HCT116 (cell line): ENCODE measurements at regions not wholly inside any gene's neighbourhood (a gene's known extent, or its start where the extent isn't known, plus 50 kb on each side); places are given as distances from the start of the nearest gene placed in this dataset.

Source experiments
- ATAC-seq: fragments of 200-7000 bp; cut with Tn5 transposase; 2 replicates; pipeline ENCODE4 v1.9.1; 2020; ENCODE audit warnings: mild to moderate bottlenecking, moderate library complexity
- BruUV-seq: library from RNA; stranded (reverse); fragments of 400-500 nt; replicated peaks from 2 replicates; lab custom pipeline; 2021; lab: Mats Ljungman, UMichigan
- CTCF ChIA-PET: fragments of 300-600 bp; sonication (Branson Sonifier 250); formaldehyde crosslinking; loops from one replicate; lab custom pipeline; 2021; ENCODE audit warnings: antibody characterized with exemption; lab: Charles Lee
- POLR2A ChIA-PET: fragments of 300-600, 350-600 bp; sonication (Branson Sonifier 250); formaldehyde crosslinking; loops from one replicate; lab custom pipeline; 2021; ENCODE audit warnings: antibody characterized with exemption; lab: Charles Lee
- RAD21 ChIA-PET, 2 experiments: fragments of 300-600 bp; sonication (Branson Sonifier 250); formaldehyde crosslinking; loops; one replicate each; lab custom pipeline; 2023; ENCODE audit warnings: low total read pairs in 2 of 2; ENCODE audit not compliant: uncharacterized antibody in 2 of 2, unreplicated experiment in 2 of 2, low non-redundant PET in 1 of 2; lab: Charles Lee
- DNase-seq: peaks from one replicate; pipeline ENCODE4 v3.0.0-alpha.2; 2010; ENCODE audit warnings: low read depth, low spot score
- H2AFZ ChIP-seq: fragments of 200-600 bp; shearing (Covaris generic), sonication (generic); 2 replicates; pipeline ENCODE4 v1.6.1; 2017; ENCODE audit warnings: low read depth, mixed run types, mixed read lengths, antibody characterized with exemption, low read length; ENCODE audit not compliant: poor library complexity, severe bottlenecking
- H3K27ac ChIP-seq: 2 replicates; pipeline ENCODE4 v1.5.1; 2012; ENCODE audit warnings: low read depth, low read length
- H3K27me3 ChIP-seq: fragments of 200-600 bp; sonication (generic); 2 replicates; pipeline ENCODE4 v1.6.1; 2016; ENCODE audit warnings: mixed run types, low read length, mixed read lengths; ENCODE audit not compliant: insufficient read depth
- H3K36me3 ChIP-seq, 2 experiments: fragments of 200-500 bp in 1 of 2; fragments of 200-600 bp in 1 of 2; sonication (Bioruptor generic) in 1 of 2; sonication (generic) in 1 of 2; 2 replicates each; pipeline versions ENCODE4 v1.5.1 to v1.6.1; 2014 to 2016; ENCODE audit warnings: low read length in 2 of 2, inconsistent platforms in 1 of 2, mixed read lengths in 1 of 2, mixed run types in 1 of 2; ENCODE audit not compliant: insufficient read depth in 2 of 2, control insufficient read depth in 1 of 2
- H3K4me1 ChIP-seq, 2 experiments: fragments of 200-600 bp in 1 of 2; sonication (generic) in 1 of 2; 2 replicates each; pipeline versions ENCODE4 v1.5.1 to v1.6.1; 2012 to 2017; ENCODE audit warnings: low read length in 2 of 2, inconsistent platforms in 1 of 2, mild to moderate bottlenecking in 1 of 2, mixed read lengths in 1 of 2, mixed run types in 1 of 2, moderate library complexity in 1 of 2; ENCODE audit not compliant: insufficient read depth in 2 of 2, control insufficient read depth in 1 of 2
- H3K4me2 ChIP-seq: fragments of 200-600 bp; sonication (generic); 2 replicates; pipeline ENCODE4 v1.6.1; 2017; ENCODE audit warnings: mixed run types, low read length, mixed read lengths
- H3K4me3 ChIP-seq, 2 experiments: fragments of 200-600 bp in 1 of 2; sonication (generic) in 1 of 2; replicated peaks in 1 of 2; 2 replicates each; pipeline ENCODE4 v1.5.1; 2011 to 2016; ENCODE audit warnings: low read length in 2 of 2, control low read depth in 1 of 2, low read depth in 1 of 2, mild to moderate bottlenecking in 1 of 2, mixed read lengths in 1 of 2, mixed run types in 1 of 2
- H3K79me2 ChIP-seq: fragments of 200-600 bp; sonication (generic); 2 replicates; pipeline ENCODE4 v1.6.1; 2017; ENCODE audit warnings: mild to moderate bottlenecking, mixed run types, low read length, moderate library complexity, mixed read lengths; ENCODE audit not compliant: insufficient read depth
- H3K9ac ChIP-seq: fragments of 200-600 bp; sonication (generic); 2 replicates; pipeline ENCODE4 v1.6.1; 2016; ENCODE audit warnings: low read length, mixed read lengths
- H3K9me2 ChIP-seq: fragments of 200-600 bp; sonication (generic), shearing (Covaris generic); 2 replicates; pipeline ENCODE4 v1.6.1; 2017; ENCODE audit warnings: mixed run types, mild to moderate bottlenecking, moderate library complexity; ENCODE audit not compliant: insufficient read depth
- H3K9me3 ChIP-seq, 2 experiments: fragments of 200-500 bp in 1 of 2; fragments of 200-600 bp in 1 of 2; sonication (Bioruptor generic) in 1 of 2; sonication (generic) in 1 of 2; 2 replicates each; pipeline ENCODE4 v1.6.1; 2014 to 2017; ENCODE audit warnings: low read length in 2 of 2, mixed read lengths in 2 of 2, inconsistent platforms in 1 of 2, low read depth in 1 of 2, mild to moderate bottlenecking in 1 of 2, mixed run types in 1 of 2, moderate library complexity in 1 of 2; ENCODE audit not compliant: control insufficient read depth in 1 of 2, insufficient read depth in 1 of 2
- H4K20me1 ChIP-seq: fragments of 200-600 bp; sonication (generic), shearing (Covaris generic); 2 replicates; pipeline ENCODE4 v1.6.1; 2017; ENCODE audit warnings: mixed run types, mild to moderate bottlenecking, moderate library complexity; ENCODE audit not compliant: insufficient read depth
- ELF1 ChIP-seq: IDR thresholded peaks from 2 replicates; pipeline ENCODE4 v1.6.1; 2012; ENCODE audit warnings: low read depth, borderline replicate concordance
- SIN3A ChIP-seq: IDR thresholded peaks from 2 replicates; pipeline ENCODE4 v1.6.1; 2012; ENCODE audit warnings: low read depth
- intact Hi-C: fragments of 100-400 bp; cut with micrococcal nuclease; formaldehyde crosslinking; loops from 2 replicates; pipeline ENCODE4 v1.10.0; 2022
- TF ChIP-seq, protein P1 (sequence below): IDR thresholded peaks from 2 replicates; pipeline ENCODE4 v1.6.1; 2011; ENCODE audit warnings: mild to moderate bottlenecking, low read length, moderate library complexity; ENCODE audit not compliant: insufficient replicate concordance; ENCODE audit errors: extremely low read depth

DNA sequence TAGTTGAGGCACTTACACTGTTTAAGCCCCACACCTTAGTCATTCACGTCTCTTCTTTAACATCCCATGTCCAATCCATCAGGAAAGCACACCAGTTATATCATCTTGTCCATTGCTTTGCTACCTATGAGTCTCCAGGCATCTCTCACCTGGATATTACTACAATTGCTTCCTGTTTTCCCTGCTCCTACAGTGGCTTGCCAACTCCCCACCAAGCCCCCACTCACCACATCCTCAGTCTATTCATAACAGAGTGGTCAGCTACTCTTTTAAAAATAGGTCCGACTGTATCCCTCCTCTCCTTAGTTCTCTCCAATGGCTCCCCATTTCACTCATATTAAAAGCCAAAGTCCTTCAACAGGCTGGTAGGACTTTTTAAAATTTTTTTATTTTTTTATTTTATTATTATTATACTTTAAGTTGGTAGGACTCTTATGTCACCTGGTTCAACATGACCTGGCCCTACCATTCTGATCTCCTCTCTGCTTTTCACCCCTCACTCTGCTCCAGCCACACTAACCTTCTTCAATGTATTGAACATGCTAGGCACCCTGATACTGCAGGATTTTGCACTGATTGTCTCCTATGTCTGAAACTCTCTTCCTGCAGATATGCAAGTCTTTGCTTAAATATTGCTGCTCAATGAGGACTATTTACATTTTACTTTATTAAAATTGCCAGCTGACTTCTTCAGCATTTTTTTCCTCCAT, 253.2 kb downstream of the CYRIA start:
- Histone ChIP-seq H3K27me3 (no peaks in the 10 kb centered on the region), H3K9me3 (no peaks in the 10 kb centered on the region), H2AFZ (no peak overlapping the region), H3K79me2 (no peaks in the 10 kb centered on the region), H4K20me1 (no peaks in the 10 kb centered on the region)
- DNase-seq = no peak
- ATAC-seq = no peak
- no peak for TF ChIP-seq SIN3A
- no peak for TF ChIP-seq ELF1
- TF ChIP-seq, all 23 proteins: peak for 0
- no peaks in the 10 kb centered on the region for H3K36me3 ChIP-seq
- POLR2A ChIA-PET = no interaction called here
- RAD21 ChIA-PET = no interaction called here
- no TSS peak for BruUV-seq
- no peaks in the 10 kb centered on the region for H3K4me1 ChIP-seq
- H3K9ac ChIP-seq = no peak overlapping the region
- no peak overlapping the region for H3K4me3 ChIP-seq
- no peak overlapping the region for H3K27ac ChIP-seq
- intact Hi-C loops = no loop called here
- no peaks in the 10 kb centered on the region for H3K9me2 ChIP-seq
- CTCF ChIA-PET = no interaction called here
- no peak overlapping the region for H3K4me2 ChIP-seq

DNA sequence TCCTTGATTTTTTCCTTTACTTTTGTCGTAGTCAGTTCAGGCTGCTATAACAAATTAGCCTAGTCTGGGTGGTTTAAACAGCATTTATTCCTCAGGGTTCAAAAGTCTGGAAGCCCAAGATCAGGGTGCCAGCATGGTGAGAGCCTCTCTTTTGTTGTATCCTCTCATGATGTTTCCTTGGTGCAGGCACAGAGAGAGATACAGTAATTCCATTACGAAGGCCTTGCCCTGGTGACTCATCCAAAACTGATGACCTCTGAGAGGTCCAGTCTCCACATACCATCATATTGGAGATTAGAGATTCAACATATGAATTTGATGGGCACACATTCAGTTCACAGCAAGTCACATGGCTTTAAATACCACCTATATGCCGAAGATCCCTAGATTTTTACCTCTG, 253.8 kb downstream of the CYRIA start:
- no TSS peak for BruUV-seq
- TF ChIP-seq, protein P1, sequence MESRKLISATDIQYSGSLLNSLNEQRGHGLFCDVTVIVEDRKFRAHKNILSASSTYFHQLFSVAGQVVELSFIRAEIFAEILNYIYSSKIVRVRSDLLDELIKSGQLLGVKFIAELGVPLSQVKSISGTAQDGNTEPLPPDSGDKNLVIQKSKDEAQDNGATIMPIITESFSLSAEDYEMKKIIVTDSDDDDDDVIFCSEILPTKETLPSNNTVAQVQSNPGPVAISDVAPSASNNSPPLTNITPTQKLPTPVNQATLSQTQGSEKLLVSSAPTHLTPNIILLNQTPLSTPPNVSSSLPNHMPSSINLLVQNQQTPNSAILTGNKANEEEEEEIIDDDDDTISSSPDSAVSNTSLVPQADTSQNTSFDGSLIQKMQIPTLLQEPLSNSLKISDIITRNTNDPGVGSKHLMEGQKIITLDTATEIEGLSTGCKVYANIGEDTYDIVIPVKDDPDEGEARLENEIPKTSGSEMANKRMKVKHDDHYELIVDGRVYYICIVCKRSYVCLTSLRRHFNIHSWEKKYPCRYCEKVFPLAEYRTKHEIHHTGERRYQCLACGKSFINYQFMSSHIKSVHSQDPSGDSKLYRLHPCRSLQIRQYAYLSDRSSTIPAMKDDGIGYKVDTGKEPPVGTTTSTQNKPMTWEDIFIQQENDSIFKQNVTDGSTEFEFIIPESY = no peak
- Histone ChIP-seq H3K9ac (no peak overlapping the region), H3K36me3 (no peaks in the 10 kb centered on the region), H3K27me3 (no peaks in the 10 kb centered on the region), H3K4me1 (no peaks in the 10 kb centered on the region), H2AFZ (no peak overlapping the region), H4K20me1 (no peaks in the 10 kb centered on the region), H3K9me3 (no peaks in the 10 kb centered on the region), H3K27ac (no peak overlapping the region), H3K4me2 (no peak overlapping the region), H3K79me2 (no peaks in the 10 kb centered on the region), H3K9me2 (no peaks in the 10 kb centered on the region), H3K4me3 (no peak overlapping the region)
- ATAC-seq = no peak
- ChIA-PET CTCF (no interaction called here), RAD21 (no interaction called here), POLR2A (no interaction called here)
- intact Hi-C loops = no loop called here
- no peak for DNase-seq
